ENCODE measurements at regions not wholly inside any gene's neighbourhood (a gene's known extent, or its start where the extent isn't known, plus 50 kb on each side); places are given as distances from the start of the nearest gene placed in this dataset.

DNA sequence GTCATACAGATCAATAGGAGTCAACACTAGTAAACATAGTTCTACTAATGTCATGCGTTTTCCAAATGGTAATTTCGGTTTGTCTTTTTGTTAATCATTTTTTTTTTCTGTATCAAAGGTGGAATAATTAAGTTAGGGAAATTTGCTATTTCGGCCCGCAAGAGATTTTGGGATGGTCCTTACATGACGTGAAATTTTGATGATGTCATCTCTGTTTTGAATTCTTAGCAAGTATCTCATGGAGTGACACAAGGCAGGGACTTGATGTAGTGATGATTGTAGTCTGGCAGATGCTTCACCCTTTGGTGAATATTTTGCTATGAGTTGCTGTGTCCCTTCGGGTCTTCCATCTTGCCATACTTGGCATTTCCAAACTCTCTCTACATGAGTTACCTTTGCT, 608.0 kb downstream of the BCKDHB start:
- TF ChIP-seq CTCF (IDR thresholded peaks at IDR 0.05; ENCODE audit: low read depth, low read length, poor library complexity, severe bottlenecking) (no peak), EZH2phosphoT487 (IDR thresholded peaks at IDR 0.05; ENCODE audit: borderline replicate concordance, low read length) (no peak)

Data from DOHH2 (cell line).